Keratinocyte (primary cell): ENCODE measurements at regions not wholly inside any gene's neighbourhood (a gene's known extent, or its start where the extent isn't known, plus 50 kb on each side); places are given as distances from the start of the nearest gene placed in this dataset.

ENCODE experiments used
- DNase-seq: peaks from one replicate; pipeline ENCODE4 v3.0.0-alpha.2; 2011; ENCODE audit warnings: low read depth, missing footprints, low spot score
- FAIRE-seq: peaks from 2 replicates; lab custom pipeline; 2011; peaks lifted over from hg19 to GRCh38; lab: Jason Lieb, UNC
- H2AFZ ChIP-seq: 2 replicates; pipeline ENCODE4 v1.6.0; 2012; ENCODE audit warnings: low read length, control low read depth, inconsistent platforms; ENCODE audit not compliant: control insufficient read depth
- H3K27ac ChIP-seq: 2 replicates; pipeline ENCODE4 v1.5.1; 2011; ENCODE audit warnings: low read length; ENCODE audit not compliant: control insufficient read depth, insufficient read depth
- H3K27me3 ChIP-seq: 3 replicates; pipeline ENCODE4 v1.6.0; 2011; ENCODE audit warnings: low read length; ENCODE audit not compliant: control insufficient read depth, insufficient read depth; ENCODE audit errors: extremely low read depth
- H3K36me3 ChIP-seq, 2 experiments: 2 replicates in 1 of 2; 3 replicates in 1 of 2; pipeline ENCODE4 v1.5.1; 2011; ENCODE audit warnings: low read length in 2 of 2, mild to moderate bottlenecking in 1 of 2; ENCODE audit not compliant: control insufficient read depth in 2 of 2, insufficient read depth in 2 of 2; ENCODE audit errors: extremely low read depth in 1 of 2
- H3K4me1 ChIP-seq: 3 replicates; pipeline ENCODE4 v1.5.1; 2011; ENCODE audit warnings: low read length; ENCODE audit not compliant: control insufficient read depth, insufficient read depth; ENCODE audit errors: extremely low read depth
- H3K4me2 ChIP-seq: 3 replicates; pipeline ENCODE4 v1.6.0; 2011; ENCODE audit warnings: low read depth, low read length; ENCODE audit not compliant: control insufficient read depth, insufficient read depth; ENCODE audit errors: extremely low read depth
- H3K4me3 ChIP-seq, 3 experiments: fragments of 200-600 bp in 1 of 3; sonication (generic) in 1 of 3; 2 replicates in 2 of 3; 3 replicates in 1 of 3; pipeline ENCODE4 v1.5.1; 2011 to 2016; ENCODE audit warnings: low read length in 3 of 3, mild to moderate bottlenecking in 3 of 3, control low read depth in 2 of 3, inconsistent platforms in 1 of 3, low read depth in 1 of 3, mixed read lengths in 1 of 3, mixed run types in 1 of 3, moderate library complexity in 1 of 3; ENCODE audit not compliant: control insufficient read depth in 2 of 3, insufficient read depth in 2 of 3; ENCODE audit errors: extremely low read depth in 1 of 3
- H3K79me2 ChIP-seq: 2 replicates; pipeline ENCODE4 v1.6.0; 2012; ENCODE audit warnings: low read length; ENCODE audit not compliant: control insufficient read depth, insufficient read depth
- H3K9ac ChIP-seq: 3 replicates; pipeline ENCODE4 v1.6.0; 2011; ENCODE audit warnings: low read length; ENCODE audit not compliant: control insufficient read depth, insufficient read depth; ENCODE audit errors: extremely low read depth
- H3K9me1 ChIP-seq: 3 replicates; pipeline ENCODE4 v1.6.0; 2011; ENCODE audit warnings: low read length; ENCODE audit not compliant: control insufficient read depth, insufficient read depth; ENCODE audit errors: extremely low read depth
- H3K9me3 ChIP-seq: 2 replicates; pipeline ENCODE4 v1.5.1; 2012; ENCODE audit warnings: low read depth, low read length; ENCODE audit not compliant: control insufficient read depth
- H4K20me1 ChIP-seq: 3 replicates; pipeline ENCODE4 v1.6.0; 2011; ENCODE audit warnings: low read length; ENCODE audit not compliant: control insufficient read depth, insufficient read depth; ENCODE audit errors: extremely low read depth
- CTCF ChIP-seq, 3 experiments: IDR thresholded peaks in 1 of 3; conservative IDR thresholded peaks in 1 of 3; optimal IDR thresholded peaks in 1 of 3; 2 replicates in 2 of 3; 3 replicates in 1 of 3; pipeline versions ENCODE3 to v1.5.1; 2011; ENCODE audit warnings: low read length in 3 of 3, mild to moderate bottlenecking in 3 of 3, moderate library complexity in 2 of 3, control low read depth in 1 of 3, inconsistent platforms in 1 of 3; ENCODE audit not compliant: insufficient read depth in 2 of 3; ENCODE audit errors: extremely low read depth in 1 of 3
- EZH2 ChIP-seq: IDR thresholded peaks from one replicate; pipeline ENCODE4 v1.6.1; 2012; ENCODE audit warnings: inconsistent platforms, mild to moderate bottlenecking, low read length, moderate library complexity
- dilution Hi-C: fragments of 300-500 bp; cut with MboI; formaldehyde crosslinking; loops from one replicate; pipeline ENCODE4 v1.7.0; 2020; ENCODE audit warnings: low sequenced_read_pairs; ENCODE audit not compliant: extremely low pct_ligation_motif_present

DNA sequence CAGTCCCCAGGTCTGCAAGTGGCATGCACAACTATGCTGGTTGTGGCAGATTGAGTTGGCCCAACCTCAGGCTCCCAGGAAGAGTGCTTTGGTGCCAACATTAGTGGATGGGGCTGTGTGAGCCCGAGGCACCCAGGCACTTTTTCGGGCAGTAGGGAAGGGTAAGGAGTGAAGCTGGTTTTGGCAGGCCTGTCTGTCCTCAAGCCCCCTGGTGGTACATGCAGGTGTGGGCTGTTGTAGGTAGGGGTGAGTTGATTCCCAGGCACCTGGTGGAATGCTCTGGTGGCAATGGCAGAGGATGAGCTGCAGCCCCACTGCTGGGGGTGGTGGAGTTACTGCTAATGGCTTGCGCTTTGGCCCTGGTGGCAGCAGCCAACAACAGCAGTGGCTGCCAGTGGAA lies 723.7 kb upstream of the SLITRK1 start:
- H3K4me2 ChIP-seq = no peak overlapping the region
- FAIRE-seq (no peak), DNase-seq (no peak)
- H3K9ac ChIP-seq = no peak overlapping the region
- TF ChIP-seq CTCF (optimal IDR thresholded peaks at IDR 0.05 in 1 of 3, IDR thresholded peaks at IDR 0.05 in 1 of 3, conservative IDR thresholded peaks at IDR 0.05 in 1 of 3; ENCODE audit: extremely low read depth in 1 of 3, insufficient read depth in 2 of 3, low read length in 3 of 3) = no peak
- no peak for TF ChIP-seq EZH2
- H3K4me3 ChIP-seq = no peak overlapping the region
- H3K27me3 ChIP-seq = no peaks in the 10 kb centered on the region
- H3K36me3 ChIP-seq = no peaks in the 10 kb centered on the region
- dilution Hi-C loops = no loop called here
- H3K4me1 ChIP-seq = no peaks in the 10 kb centered on the region
- H3K9me1 ChIP-seq = no peaks in the 10 kb centered on the region
- H3K79me2 ChIP-seq = no peaks in the 10 kb centered on the region
- H3K27ac ChIP-seq = no peak overlapping the region
- H3K9me3 ChIP-seq = no peaks in the 10 kb centered on the region
- H2AFZ ChIP-seq = no peak overlapping the region
- no peaks in the 10 kb centered on the region for H4K20me1 ChIP-seq

DNA sequence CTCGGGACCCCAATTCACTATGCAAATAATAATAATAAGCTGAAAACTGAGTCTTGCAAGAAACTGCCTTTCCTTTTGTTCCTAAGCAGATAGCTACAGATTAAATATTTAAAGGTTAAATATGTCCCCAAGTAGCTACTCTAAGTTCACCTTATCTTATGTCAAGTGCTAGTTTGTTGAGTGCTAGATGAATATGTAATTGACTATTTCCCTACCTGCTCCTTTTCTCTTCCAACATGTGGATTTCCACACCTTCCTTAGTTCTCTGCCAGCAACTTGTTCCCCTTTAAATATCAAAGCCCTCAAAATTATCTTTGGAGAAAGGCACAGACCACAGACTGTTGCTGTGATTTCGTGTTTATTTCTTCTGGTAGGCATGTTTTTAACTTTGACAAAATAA lies 709.2 kb upstream of the SLITRK1 start:
- no peaks in the 10 kb centered on the region for H3K9me1 ChIP-seq
- H3K9me3 ChIP-seq = no peaks in the 10 kb centered on the region
- no peak overlapping the region for H3K4me2 ChIP-seq
- FAIRE-seq (no peak), DNase-seq (no peak)
- H4K20me1 ChIP-seq = no peaks in the 10 kb centered on the region
- TF ChIP-seq EZH2 = no peak
- TF ChIP-seq CTCF (optimal IDR thresholded peaks at IDR 0.05 in 1 of 3, IDR thresholded peaks at IDR 0.05 in 1 of 3, conservative IDR thresholded peaks at IDR 0.05 in 1 of 3; ENCODE audit: extremely low read depth in 1 of 3, insufficient read depth in 2 of 3, low read length in 3 of 3) = no peak
- no peak overlapping the region for H3K27ac ChIP-seq
- dilution Hi-C loops = no loop called here
- no peak overlapping the region for H2AFZ ChIP-seq
- H3K79me2 ChIP-seq = no peaks in the 10 kb centered on the region
- no peak overlapping the region for H3K4me3 ChIP-seq
- no peaks in the 10 kb centered on the region for H3K4me1 ChIP-seq
- no peaks in the 10 kb centered on the region for H3K27me3 ChIP-seq
- H3K9ac ChIP-seq = no peak overlapping the region
- H3K36me3 ChIP-seq = no peaks in the 10 kb centered on the region
